ENCODE measurements at regions not wholly inside any gene's neighbourhood (a gene's known extent, or its start where the extent isn't known, plus 50 kb on each side); places are given as distances from the start of the nearest gene placed in this dataset.
"Not testable (repeated sequence)": the region's sequence is repeated elsewhere in the genome, so short reads cannot be mapped to it uniquely, and the experiment has no call there.

DNA sequence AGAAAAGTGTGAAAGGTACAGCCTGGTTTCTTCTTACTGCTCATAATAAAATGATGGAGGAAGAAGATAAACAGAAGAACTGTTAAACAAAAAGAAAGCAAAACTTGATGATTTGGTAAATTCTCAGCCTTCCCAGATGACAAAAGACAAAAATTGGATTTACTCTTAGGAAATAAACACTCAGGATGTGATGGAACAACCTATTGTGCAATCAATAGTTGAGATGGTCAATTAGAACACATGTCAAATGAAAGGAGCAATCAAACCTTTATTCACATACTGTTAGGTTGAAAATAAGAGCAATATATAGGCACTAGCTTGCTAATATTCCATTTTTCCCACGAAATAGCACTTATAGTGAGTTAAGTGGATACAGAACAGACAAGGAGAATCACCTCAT is 1174.0 kb upstream of the SLC39A10 start:
- Histone ChIP-seq H3K9me3 (ENCODE audit: control insufficient read depth, low read length) (no peaks in the 10 kb centered on the region), H3K36me3 (ENCODE audit: control insufficient read depth, insufficient read depth, low read length) (no peaks in the 10 kb centered on the region), H3K27me3 (replicated peaks; ENCODE audit: control insufficient read depth, insufficient read depth, low read length, poor library complexity, severe bottlenecking) (no peaks in the 10 kb centered on the region), H3K27ac (ENCODE audit: insufficient read depth, low read length, poor library complexity, severe bottlenecking) (no peak overlapping the region), H3K4me1 (ENCODE audit: control insufficient read depth, insufficient read depth, low read length, poor library complexity, severe bottlenecking) (no peaks in the 10 kb centered on the region), H3K4me3 (ENCODE audit: insufficient read depth, low read depth, low read length, poor library complexity, severe bottlenecking) (no peak overlapping the region)
- DNase-seq: no peak

DNA sequence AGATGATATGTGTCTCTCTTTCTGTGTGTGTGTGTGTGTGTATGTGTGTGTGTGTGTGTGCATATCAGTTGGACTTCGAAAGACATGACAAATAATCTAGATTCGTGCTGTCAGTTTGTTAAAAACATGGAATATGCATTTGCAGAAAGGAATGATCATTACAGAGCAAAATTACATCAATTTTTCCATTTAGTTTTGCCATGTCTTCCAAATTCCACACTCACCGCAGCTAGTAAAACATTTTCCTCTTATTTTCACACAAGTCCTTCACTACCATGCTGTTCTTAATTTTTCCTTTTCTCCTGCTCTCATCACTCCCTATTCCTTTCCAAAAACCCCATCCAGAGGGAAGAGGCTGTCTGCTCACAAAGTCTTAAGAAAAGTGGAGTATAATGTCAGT is 1191.4 kb upstream of the SLC39A10 start:
- no peak overlapping the region for H3K27ac ChIP-seq (ENCODE audit: insufficient read depth, low read length, poor library complexity, severe bottlenecking)
- no peaks in the 10 kb centered on the region for H3K27me3 ChIP-seq (replicated peaks; ENCODE audit: control insufficient read depth, insufficient read depth, low read length, poor library complexity, severe bottlenecking)
- no peaks in the 10 kb centered on the region for H3K9me3 ChIP-seq (ENCODE audit: control insufficient read depth, low read length)
- no peak overlapping the region for H3K4me3 ChIP-seq (ENCODE audit: insufficient read depth, low read depth, low read length, poor library complexity, severe bottlenecking)
- no peaks in the 10 kb centered on the region for H3K36me3 ChIP-seq (ENCODE audit: control insufficient read depth, insufficient read depth, low read length)
- no peak for DNase-seq
- H3K4me1 ChIP-seq (ENCODE audit: control insufficient read depth, insufficient read depth, low read length, poor library complexity, severe bottlenecking): no peaks in the 10 kb centered on the region

DNA sequence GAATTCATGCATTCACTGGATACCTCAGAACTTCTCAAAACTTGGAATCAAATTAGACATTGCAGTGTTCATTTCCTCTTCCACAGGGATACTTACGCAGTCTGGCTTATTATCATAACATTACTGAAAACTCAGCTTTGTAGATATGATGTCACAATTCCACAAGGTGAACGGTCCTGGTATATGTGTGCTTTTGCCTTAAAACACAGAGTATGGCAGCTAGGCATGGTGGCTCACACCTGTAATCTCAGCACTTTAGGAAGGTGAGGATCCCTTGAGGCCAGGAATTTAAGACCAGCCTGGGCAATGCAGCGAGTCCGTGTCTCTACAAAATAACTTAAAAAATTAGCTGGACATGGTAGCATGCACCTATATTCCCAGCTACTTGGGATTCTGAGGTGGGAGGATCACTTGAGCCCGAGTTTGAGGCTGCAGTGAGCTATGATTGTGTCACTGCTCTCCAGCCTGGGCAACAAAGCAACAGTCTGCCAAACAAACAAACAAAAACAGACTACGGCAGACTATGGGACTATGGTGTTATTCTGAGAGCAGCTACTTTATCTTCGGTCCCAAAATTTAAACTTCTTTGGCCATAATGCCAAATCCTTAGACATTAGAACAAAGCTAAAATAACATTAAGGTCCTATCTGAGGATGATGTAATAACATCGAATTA is 1191.9 kb upstream of the SLC39A10 start:
- no peak overlapping the region for H3K27ac ChIP-seq (ENCODE audit: insufficient read depth, low read length, poor library complexity, severe bottlenecking)
- H3K4me1 ChIP-seq (ENCODE audit: control insufficient read depth, insufficient read depth, low read length, poor library complexity, severe bottlenecking): no peaks in the 10 kb centered on the region
- no peak overlapping the region for H3K4me3 ChIP-seq (ENCODE audit: insufficient read depth, low read depth, low read length, poor library complexity, severe bottlenecking)
- no peaks in the 10 kb centered on the region for H3K36me3 ChIP-seq (ENCODE audit: control insufficient read depth, insufficient read depth, low read length)
- no peak for DNase-seq
- H3K9me3 ChIP-seq (ENCODE audit: control insufficient read depth, low read length): no peaks in the 10 kb centered on the region
- no peaks in the 10 kb centered on the region for H3K27me3 ChIP-seq (replicated peaks; ENCODE audit: control insufficient read depth, insufficient read depth, low read length, poor library complexity, severe bottlenecking)

DNA sequence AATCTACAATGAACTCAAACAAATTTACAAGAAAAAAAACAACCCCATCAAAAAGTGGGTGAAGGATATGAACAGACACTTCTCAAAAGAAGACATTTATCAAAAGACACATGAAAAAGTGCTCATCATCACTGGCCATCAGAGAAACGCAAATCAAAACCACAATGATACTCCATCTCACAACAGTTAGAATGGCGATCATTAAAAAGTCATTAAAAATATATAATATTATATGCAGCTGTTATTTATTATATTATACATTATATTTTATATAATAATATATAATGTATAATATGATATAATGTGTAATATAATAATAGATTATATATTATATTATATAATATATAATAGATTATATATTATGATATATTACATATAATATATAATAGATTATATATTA is 1194.1 kb upstream of the SLC39A10 start:
- not testable (repeated sequence) for H3K4me3 ChIP-seq (ENCODE audit: insufficient read depth, low read depth, low read length, poor library complexity, severe bottlenecking); H3K4me1 ChIP-seq (ENCODE audit: control insufficient read depth, insufficient read depth, low read length, poor library complexity, severe bottlenecking); H3K27me3 ChIP-seq (replicated peaks; ENCODE audit: control insufficient read depth, insufficient read depth, low read length, poor library complexity, severe bottlenecking); DNase-seq; H3K27ac ChIP-seq (ENCODE audit: insufficient read depth, low read length, poor library complexity, severe bottlenecking); H3K9me3 ChIP-seq (ENCODE audit: control insufficient read depth, low read length); H3K36me3 ChIP-seq (ENCODE audit: control insufficient read depth, insufficient read depth, low read length)

DNA sequence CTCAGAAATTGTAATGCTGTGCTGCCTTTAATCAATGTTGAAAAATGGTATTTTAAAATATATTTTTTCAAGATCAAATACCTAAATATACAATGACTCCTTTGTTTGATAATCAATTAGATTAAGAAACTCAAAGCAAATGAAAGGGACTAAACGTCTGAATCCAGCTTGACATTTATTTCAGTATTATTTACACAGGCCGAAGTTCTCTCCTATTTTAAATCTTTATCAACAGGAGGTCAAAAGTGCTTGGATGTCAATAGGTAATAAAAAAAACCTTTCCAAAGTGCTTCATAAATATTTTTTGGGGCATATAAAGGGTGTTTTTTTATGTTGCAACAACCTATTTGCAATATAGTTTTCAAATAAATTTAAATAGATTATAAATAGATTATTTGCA is 1201.7 kb upstream of the SLC39A10 start:
- Histone ChIP-seq H3K27me3 (replicated peaks; ENCODE audit: control insufficient read depth, insufficient read depth, low read length, poor library complexity, severe bottlenecking) (no peaks in the 10 kb centered on the region), H3K4me1 (ENCODE audit: control insufficient read depth, insufficient read depth, low read length, poor library complexity, severe bottlenecking) (no peaks in the 10 kb centered on the region), H3K9me3 (ENCODE audit: control insufficient read depth, low read length) (no peaks in the 10 kb centered on the region), H3K4me3 (ENCODE audit: insufficient read depth, low read depth, low read length, poor library complexity, severe bottlenecking) (no peak overlapping the region), H3K27ac (ENCODE audit: insufficient read depth, low read length, poor library complexity, severe bottlenecking) (no peak overlapping the region), H3K36me3 (ENCODE audit: control insufficient read depth, insufficient read depth, low read length) (no peaks in the 10 kb centered on the region)
- no peak for DNase-seq

DNA sequence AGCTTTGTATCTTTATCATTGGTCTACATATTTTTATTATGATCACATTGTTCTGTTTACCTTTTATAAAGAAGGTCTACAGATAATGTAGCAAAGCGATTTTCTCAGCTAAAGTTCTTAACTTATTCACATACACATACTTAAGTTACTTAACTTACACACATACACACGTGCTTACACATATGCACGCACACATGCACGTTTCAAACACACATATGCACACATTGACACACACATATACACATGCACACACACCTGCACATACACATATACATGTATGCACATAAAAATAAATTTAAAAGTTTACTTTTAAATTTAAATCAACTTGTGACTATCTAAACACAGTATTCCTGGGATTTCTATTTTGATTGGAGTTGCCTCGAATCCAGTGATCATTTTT is 1204.5 kb upstream of the SLC39A10 start:
- H3K4me3 ChIP-seq (ENCODE audit: insufficient read depth, low read depth, low read length, poor library complexity, severe bottlenecking): no peak overlapping the region
- H3K4me1 ChIP-seq (ENCODE audit: control insufficient read depth, insufficient read depth, low read length, poor library complexity, severe bottlenecking): no peaks in the 10 kb centered on the region
- no peak overlapping the region for H3K27ac ChIP-seq (ENCODE audit: insufficient read depth, low read length, poor library complexity, severe bottlenecking)

DNA sequence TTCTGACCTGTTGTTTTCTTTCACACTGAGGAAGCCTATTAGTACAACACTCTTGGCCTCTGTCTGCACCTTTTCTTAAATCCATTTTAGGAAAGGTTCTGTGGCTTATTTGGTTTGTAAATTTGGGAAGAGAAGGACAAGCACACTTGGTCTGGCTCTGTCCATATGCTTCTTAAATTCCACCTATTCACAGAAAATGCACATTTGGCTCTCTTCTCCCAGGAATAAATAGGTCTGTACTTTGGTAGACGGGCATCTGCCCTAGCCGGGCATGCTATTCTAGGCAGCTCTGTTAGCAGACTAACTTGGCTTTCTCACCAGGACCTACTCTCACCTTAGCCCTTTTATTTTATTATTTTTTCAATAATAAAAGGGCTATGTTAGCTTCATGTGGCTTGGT is 1211.8 kb upstream of the SLC39A10 start:
- DNase-seq: no peak
- no peaks in the 10 kb centered on the region for H3K27me3 ChIP-seq (replicated peaks; ENCODE audit: control insufficient read depth, insufficient read depth, low read length, poor library complexity, severe bottlenecking)

More for the DNA sequence above, 1204.5 kb upstream of the SLC39A10 start:
- H3K9me3 ChIP-seq (ENCODE audit: control insufficient read depth, low read length): no peaks in the 10 kb centered on the region
- no peak for DNase-seq
- H3K27me3 ChIP-seq (replicated peaks; ENCODE audit: control insufficient read depth, insufficient read depth, low read length, poor library complexity, severe bottlenecking): no peaks in the 10 kb centered on the region
- no peaks in the 10 kb centered on the region for H3K36me3 ChIP-seq (ENCODE audit: control insufficient read depth, insufficient read depth, low read length)

DNA sequence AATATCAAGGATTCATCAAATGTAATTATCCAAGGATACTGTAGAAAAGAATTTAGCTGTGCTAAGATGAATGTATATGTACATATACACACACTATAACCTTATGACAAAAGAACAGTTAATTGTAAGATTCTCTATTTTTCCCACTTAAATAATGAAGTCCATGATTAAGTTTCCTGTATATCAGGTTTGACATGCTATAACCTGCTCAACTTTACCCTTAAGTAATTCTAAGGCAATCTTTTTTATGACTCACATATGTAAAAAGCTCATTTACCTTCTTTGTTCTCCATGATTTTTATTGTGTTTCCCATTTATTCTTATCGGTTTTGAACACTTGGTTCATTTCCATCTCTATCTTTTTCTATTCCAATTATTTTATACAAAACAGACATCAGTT is 1213.1 kb upstream of the SLC39A10 start:
- no peak overlapping the region for H3K27ac ChIP-seq (ENCODE audit: insufficient read depth, low read length, poor library complexity, severe bottlenecking)
- no peak for DNase-seq
- no peaks in the 10 kb centered on the region for H3K4me1 ChIP-seq (ENCODE audit: control insufficient read depth, insufficient read depth, low read length, poor library complexity, severe bottlenecking)
- no peak overlapping the region for H3K4me3 ChIP-seq (ENCODE audit: insufficient read depth, low read depth, low read length, poor library complexity, severe bottlenecking)
- no peaks in the 10 kb centered on the region for H3K9me3 ChIP-seq (ENCODE audit: control insufficient read depth, low read length)
- H3K36me3 ChIP-seq (ENCODE audit: control insufficient read depth, insufficient read depth, low read length): no peaks in the 10 kb centered on the region
- H3K27me3 ChIP-seq (replicated peaks; ENCODE audit: control insufficient read depth, insufficient read depth, low read length, poor library complexity, severe bottlenecking): no peaks in the 10 kb centered on the region

More for the DNA sequence above, 1211.8 kb upstream of the SLC39A10 start:
- Histone ChIP-seq H3K36me3 (ENCODE audit: control insufficient read depth, insufficient read depth, low read length) (no peaks in the 10 kb centered on the region), H3K27ac (ENCODE audit: insufficient read depth, low read length, poor library complexity, severe bottlenecking) (no peak overlapping the region), H3K4me3 (ENCODE audit: insufficient read depth, low read depth, low read length, poor library complexity, severe bottlenecking) (no peak overlapping the region), H3K9me3 (ENCODE audit: control insufficient read depth, low read length) (no peaks in the 10 kb centered on the region), H3K4me1 (ENCODE audit: control insufficient read depth, insufficient read depth, low read length, poor library complexity, severe bottlenecking) (no peaks in the 10 kb centered on the region)

DNA sequence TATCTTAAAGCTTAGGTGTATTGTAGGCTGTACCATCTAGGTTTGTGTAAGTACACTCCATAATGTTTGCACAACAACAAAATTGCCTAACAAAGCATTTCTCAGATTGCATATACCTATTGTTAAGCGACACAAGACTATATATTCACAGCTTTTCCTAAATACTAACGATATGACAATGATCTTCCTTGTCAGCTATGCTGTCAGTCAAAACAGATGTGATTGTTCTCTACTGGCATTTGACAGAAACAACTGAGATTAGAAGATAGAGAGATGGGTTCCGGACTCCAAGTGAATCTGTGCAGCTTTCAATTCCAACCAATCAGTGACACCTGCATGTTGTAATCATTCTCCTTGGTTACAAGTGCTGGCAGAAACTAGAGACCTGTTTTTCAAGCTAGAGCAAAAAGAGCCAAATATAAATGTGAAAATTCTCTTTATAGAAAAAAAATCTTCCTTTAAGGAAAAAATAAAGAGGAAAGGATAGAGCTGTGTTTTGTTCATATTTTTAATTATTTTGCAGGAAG is 1232.3 kb upstream of the SLC39A10 start:
- Histone ChIP-seq H3K36me3 (ENCODE audit: control insufficient read depth, insufficient read depth, low read length) (no peaks in the 10 kb centered on the region), H3K4me1 (ENCODE audit: control insufficient read depth, insufficient read depth, low read length, poor library complexity, severe bottlenecking) (no peaks in the 10 kb centered on the region), H3K9me3 (ENCODE audit: control insufficient read depth, low read length) (no peaks in the 10 kb centered on the region), H3K27ac (ENCODE audit: insufficient read depth, low read length, poor library complexity, severe bottlenecking) (no peak overlapping the region), H3K4me3 (ENCODE audit: insufficient read depth, low read depth, low read length, poor library complexity, severe bottlenecking) (no peak overlapping the region), H3K27me3 (replicated peaks; ENCODE audit: control insufficient read depth, insufficient read depth, low read length, poor library complexity, severe bottlenecking) (no peaks in the 10 kb centered on the region)
- no peak for DNase-seq

DNA sequence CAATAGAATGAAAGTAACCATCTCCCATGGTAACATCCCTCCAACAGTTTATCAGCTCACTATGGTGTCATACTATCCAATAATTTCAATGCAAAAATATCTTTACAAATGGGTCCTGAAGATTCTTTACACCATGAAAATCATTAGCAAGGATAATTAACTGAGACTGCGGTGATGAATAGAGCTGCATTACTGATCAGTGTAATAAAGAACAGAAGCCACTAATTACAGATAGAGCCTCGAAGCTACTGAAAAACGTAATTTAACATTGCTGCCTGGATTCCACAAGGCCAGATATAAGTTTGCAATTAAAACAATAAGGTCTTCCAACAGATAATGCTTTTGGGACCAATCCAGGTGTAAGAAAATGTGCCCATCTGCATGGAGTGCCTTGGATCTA is 1245.8 kb upstream of the SLC39A10 start:
- Histone ChIP-seq H3K27me3 (replicated peaks; ENCODE audit: control insufficient read depth, insufficient read depth, low read length, poor library complexity, severe bottlenecking) (no peaks in the 10 kb centered on the region), H3K36me3 (ENCODE audit: control insufficient read depth, insufficient read depth, low read length) (no peaks in the 10 kb centered on the region), H3K4me3 (ENCODE audit: insufficient read depth, low read depth, low read length, poor library complexity, severe bottlenecking) (no peak overlapping the region), H3K9me3 (ENCODE audit: control insufficient read depth, low read length) (no peaks in the 10 kb centered on the region), H3K4me1 (ENCODE audit: control insufficient read depth, insufficient read depth, low read length, poor library complexity, severe bottlenecking) (no peaks in the 10 kb centered on the region), H3K27ac (ENCODE audit: insufficient read depth, low read length, poor library complexity, severe bottlenecking) (no peak overlapping the region)
- DNase-seq: no peak
